Calu3 (cell line): ENCODE measurements at regions not wholly inside any gene's neighbourhood (a gene's known extent, or its start where the extent isn't known, plus 50 kb on each side); places are given as distances from the start of the nearest gene placed in this dataset.

Source experiments
- BruUV-seq: library from RNA; stranded (reverse); fragments of 400-500 nt; replicated peaks from 2 replicates; lab custom pipeline; 2021; lab: Mats Ljungman, UMichigan
- CTCF ChIA-PET: fragments of 300-600 bp; sonication (Branson Sonifier 250); formaldehyde crosslinking; loops from one replicate; lab custom pipeline; 2022; ENCODE audit warnings: antibody characterized with exemption; lab: Charles Lee
- DNase-seq: peaks from one replicate; pipeline ENCODE4 v3.0.0; 2022
- H3K27ac Mint-ChIP-seq: one replicate; pipeline ENCODE4 v1.8.0; 2022; ENCODE audit warnings: mixed read lengths; ENCODE audit not compliant: unreplicated experiment
- H3K27me3 Mint-ChIP-seq: one replicate; pipeline ENCODE4 v1.8.0; 2022; ENCODE audit warnings: mixed read lengths; ENCODE audit not compliant: unreplicated experiment
- H3K36me3 Mint-ChIP-seq: one replicate; pipeline ENCODE4 v1.8.0; 2022; ENCODE audit warnings: mild to moderate bottlenecking, moderate library complexity, mixed read lengths; ENCODE audit not compliant: insufficient read depth, unreplicated experiment
- H3K4me1 Mint-ChIP-seq: one replicate; pipeline ENCODE4 v1.8.0; 2022; ENCODE audit warnings: mild to moderate bottlenecking, low read depth, mixed read lengths; ENCODE audit not compliant: unreplicated experiment
- H3K4me3 Mint-ChIP-seq: one replicate; pipeline ENCODE4 v1.8.0; 2022; ENCODE audit warnings: mild to moderate bottlenecking, low read depth, moderate library complexity, mixed read lengths; ENCODE audit not compliant: unreplicated experiment
- H3K9me3 Mint-ChIP-seq: one replicate; pipeline ENCODE4 v1.8.0; 2022; ENCODE audit warnings: low read depth, mixed read lengths; ENCODE audit not compliant: unreplicated experiment
- CTCF ChIP-seq: fragments of 200-600 bp; IDR thresholded peaks from one replicate; pipeline ENCODE4 v1.8.0; 2022; ENCODE audit warnings: antibody characterized with exemption; ENCODE audit not compliant: unreplicated experiment
- intact Hi-C: fragments of 100-400 bp; cut with micrococcal nuclease; formaldehyde crosslinking; loops from one replicate; pipeline ENCODE4 v1.10.0; 2022; ENCODE audit not compliant: unreplicated experiment

GRCh38 chr6:121535777-121536176, 100.3 kb downstream of the GJA1 start:
- Mint-ChIP-seq H3K27me3 (no peaks in the 10 kb centered on the region), H3K4me3 (no peak overlapping the region), H3K27ac (no peak overlapping the region), H3K36me3 (no peaks in the 10 kb centered on the region), H3K9me3 (no peaks in the 10 kb centered on the region), H3K4me1 (no peaks in the 10 kb centered on the region)
- no peak for TF ChIP-seq CTCF
- intact Hi-C loops = no loop called here
- BruUV-seq = no TSS peak
- CTCF ChIA-PET = interaction anchor here (0.8 kb wide), 1 partner anchor 105 kb away, joined by 3 read pairs; no protein-coding TSS in a partner anchor
- DNase-seq = no peak

- Mint-ChIP-seq H3K4me3 (no peak overlapping the region), H3K4me1 (no peaks in the 10 kb centered on the region), H3K27me3 (no peaks in the 10 kb centered on the region), H3K36me3 (no peaks in the 10 kb centered on the region), H3K9me3 (no peaks in the 10 kb centered on the region), H3K27ac (no peak overlapping the region)
- intact Hi-C loops = no loop called here
- DNase-seq = no peak
- TF ChIP-seq CTCF = no peak
- no TSS peak for BruUV-seq
- CTCF ChIA-PET = interaction anchor here (0.8 kb wide), 1 partner anchor 106 kb away, joined by 3 read pairs; no protein-coding TSS in a partner anchor
Measured at GRCh38 chr6:121536345-121536744, 100.9 kb downstream of the GJA1 start.

GRCh38 chr6:121539439-121539838, 104.0 kb downstream of the GJA1 start:
- intact Hi-C loops = no loop called here
- CTCF ChIA-PET = no interaction called here
- no TSS peak for BruUV-seq

GRCh38 chr6:121540210-121540609, 104.8 kb downstream of the GJA1 start:
- Mint-ChIP-seq H3K4me3 (no peak overlapping the region), H3K27ac (no peak overlapping the region), H3K4me1 (no peaks in the 10 kb centered on the region), H3K27me3 (no peaks in the 10 kb centered on the region), H3K9me3 (no peaks in the 10 kb centered on the region), H3K36me3 (no peaks in the 10 kb centered on the region)
- no peak for DNase-seq
- intact Hi-C loops = no loop called here
- no peak for TF ChIP-seq CTCF
- BruUV-seq = no TSS peak
- CTCF ChIA-PET = interaction anchor here (0.6 kb wide), 1 partner anchor 8 kb away, joined by 3 read pairs; no protein-coding TSS in a partner anchor

More at GRCh38 chr6:121539439-121539838, 104.0 kb downstream of the GJA1 start:
- H3K4me3 Mint-ChIP-seq = no peak overlapping the region
- no peaks in the 10 kb centered on the region for H3K9me3 Mint-ChIP-seq
- H3K4me1 Mint-ChIP-seq = no peaks in the 10 kb centered on the region
- no peaks in the 10 kb centered on the region for H3K36me3 Mint-ChIP-seq
- H3K27me3 Mint-ChIP-seq = no peaks in the 10 kb centered on the region
- TF ChIP-seq CTCF = no peak
- DNase-seq = no peak
- no peak overlapping the region for H3K27ac Mint-ChIP-seq
